Nephron progenitor cell (in vitro differentiated cells): ENCODE measurements at regions not wholly inside any gene's neighbourhood (a gene's known extent, or its start where the extent isn't known, plus 50 kb on each side); places are given as distances from the start of the nearest gene placed in this dataset.

Experiments used
- DNase-seq: peaks from one replicate; pipeline ENCODE4 v3.0.0; 2021
- H3K27ac Mint-ChIP-seq: 2 replicates; pipeline ENCODE4 v1.8.0; 2021; ENCODE audit warnings: mild to moderate bottlenecking, moderate library complexity, mixed read lengths
- H3K27me3 Mint-ChIP-seq: 2 replicates; pipeline ENCODE4 v1.8.0; 2021; ENCODE audit warnings: mild to moderate bottlenecking, low read depth, mixed read lengths; ENCODE audit not compliant: poor library complexity
- H3K36me3 Mint-ChIP-seq: 2 replicates; pipeline ENCODE4 v1.8.0; 2021; ENCODE audit warnings: low read depth, mixed read lengths
- H3K4me1 Mint-ChIP-seq: 2 replicates; pipeline ENCODE4 v1.8.0; 2021; ENCODE audit warnings: mixed read lengths
- H3K4me3 Mint-ChIP-seq: 2 replicates; pipeline ENCODE4 v1.8.0; 2021; ENCODE audit warnings: mild to moderate bottlenecking, moderate library complexity, mixed read lengths
- H3K9me3 Mint-ChIP-seq: 2 replicates; pipeline ENCODE4 v1.8.0; 2021; ENCODE audit warnings: mild to moderate bottlenecking, moderate library complexity, mixed read lengths
- CTCF ChIP-seq: fragments of 200-600 bp; sonication (generic); IDR thresholded peaks from 2 replicates; pipeline ENCODE4 v1.5.0; 2021; ENCODE audit warnings: antibody characterized with exemption

- TF ChIP-seq CTCF, result no peak
- H3K4me3 Mint-ChIP-seq, result no peak overlapping the region
- no peaks in the 10 kb centered on the region for H3K36me3 Mint-ChIP-seq
- no peaks in the 10 kb centered on the region for H3K27me3 Mint-ChIP-seq
- H3K4me1 Mint-ChIP-seq, result peaks cover 8% of the 10 kb centered on the region
- no peaks in the 10 kb centered on the region for H3K9me3 Mint-ChIP-seq
- H3K27ac Mint-ChIP-seq, result no peak overlapping the region
- no peak for DNase-seq
These were observed 513.2 kb upstream of the ADGRL2 start for GRCh38 chr1:81287411-81288080.

GRCh38 chr1:81270051-81270450 is 530.7 kb upstream of the ADGRL2 start:
- no peak for TF ChIP-seq CTCF
- H3K4me1 Mint-ChIP-seq, result no peaks in the 10 kb centered on the region
- no peaks in the 10 kb centered on the region for H3K9me3 Mint-ChIP-seq
- no peaks in the 10 kb centered on the region for H3K27me3 Mint-ChIP-seq
- no peaks in the 10 kb centered on the region for H3K36me3 Mint-ChIP-seq
- no peak overlapping the region for H3K4me3 Mint-ChIP-seq
- no peak overlapping the region for H3K27ac Mint-ChIP-seq
- no peak for DNase-seq

GRCh38 chr1:81264976-81265375 is 535.8 kb upstream of the ADGRL2 start:
- no peak for DNase-seq
- Mint-ChIP-seq H3K27ac (no peak overlapping the region), H3K9me3 (no peaks in the 10 kb centered on the region), H3K4me3 (no peak overlapping the region), H3K27me3 (no peaks in the 10 kb centered on the region), H3K36me3 (no peaks in the 10 kb centered on the region), H3K4me1 (no peaks in the 10 kb centered on the region)
- TF ChIP-seq CTCF, result no peak

GRCh38 chr1:81259625-81260411 is 540.9 kb upstream of the ADGRL2 start:
- Mint-ChIP-seq H3K4me3 (no peak overlapping the region), H3K9me3 (no peaks in the 10 kb centered on the region), H3K27ac (no peak overlapping the region), H3K4me1 (no peaks in the 10 kb centered on the region), H3K27me3 (no peaks in the 10 kb centered on the region), H3K36me3 (no peaks in the 10 kb centered on the region)
- no peak for DNase-seq
- TF ChIP-seq CTCF, result no peak

- no peak overlapping the region for H3K4me3 Mint-ChIP-seq
- no peaks in the 10 kb centered on the region for H3K27me3 Mint-ChIP-seq
- no peak overlapping the region for H3K27ac Mint-ChIP-seq
- no peak for DNase-seq
- no peaks in the 10 kb centered on the region for H3K36me3 Mint-ChIP-seq
- peak; percentile 11 for TF ChIP-seq CTCF
- no peaks in the 10 kb centered on the region for H3K9me3 Mint-ChIP-seq
- no peaks in the 10 kb centered on the region for H3K4me1 Mint-ChIP-seq
These were observed 546.2 kb upstream of the ADGRL2 start for GRCh38 chr1:81254560-81254959.

GRCh38 chr1:81254068-81254467 is 546.7 kb upstream of the ADGRL2 start:
- Mint-ChIP-seq H3K4me3 (no peak overlapping the region), H3K36me3 (no peaks in the 10 kb centered on the region), H3K4me1 (no peaks in the 10 kb centered on the region), H3K9me3 (no peaks in the 10 kb centered on the region), H3K27ac (no peak overlapping the region), H3K27me3 (no peaks in the 10 kb centered on the region)
- DNase-seq, result no peak
- no peak for TF ChIP-seq CTCF
